HG03196 (cell line): ENCODE measurements at regions not wholly inside any gene's neighbourhood (a gene's known extent, or its start where the extent isn't known, plus 50 kb on each side); places are given as distances from the start of the nearest gene placed in this dataset.

ENCODE experiments used
- ATAC-seq: cut with Tn5 transposase; IDR thresholded peaks from one replicate; pipeline ENCODE4 v1.9.1; 2021; ENCODE audit not compliant: unreplicated experiment

DNA sequence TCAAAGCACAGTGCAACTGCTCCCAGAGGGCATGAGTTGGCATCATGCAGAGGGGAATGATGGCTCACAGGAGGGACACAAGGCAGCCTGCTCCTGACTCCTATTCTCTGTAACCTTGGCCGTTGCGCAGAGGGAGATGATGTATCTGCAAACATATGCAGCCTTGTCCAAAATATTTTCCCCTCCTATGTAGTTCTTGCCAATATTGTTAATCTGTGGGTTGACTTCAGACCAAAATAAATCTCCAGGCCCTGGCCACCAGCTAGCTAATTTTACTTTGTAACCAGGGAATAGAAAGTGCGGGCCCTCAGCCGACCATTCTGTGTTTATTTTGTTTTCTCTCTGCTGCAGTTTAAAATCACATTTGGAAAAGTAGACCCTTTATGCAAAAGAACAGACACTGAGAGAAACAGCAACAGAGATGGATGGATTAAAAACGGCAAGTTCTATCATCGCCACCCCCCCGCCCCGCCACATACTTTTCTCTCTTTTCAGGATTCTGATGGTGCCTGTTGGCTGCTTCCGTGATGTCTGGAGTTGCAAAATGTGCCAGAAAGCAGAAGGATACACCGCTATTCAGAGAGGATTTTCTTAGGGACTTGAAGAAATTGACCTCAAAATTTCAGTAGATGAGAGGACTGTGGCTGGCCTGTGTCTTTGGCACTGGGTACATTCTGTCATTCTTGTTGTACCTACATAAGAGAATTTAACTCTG lies 185.3 kb upstream of the BCOR start:
- ATAC-seq, result no peak

- ATAC-seq, result no peak
These were observed 184.6 kb upstream of the BCOR start for GRCh38 chrX:40282348-40282747.

DNA sequence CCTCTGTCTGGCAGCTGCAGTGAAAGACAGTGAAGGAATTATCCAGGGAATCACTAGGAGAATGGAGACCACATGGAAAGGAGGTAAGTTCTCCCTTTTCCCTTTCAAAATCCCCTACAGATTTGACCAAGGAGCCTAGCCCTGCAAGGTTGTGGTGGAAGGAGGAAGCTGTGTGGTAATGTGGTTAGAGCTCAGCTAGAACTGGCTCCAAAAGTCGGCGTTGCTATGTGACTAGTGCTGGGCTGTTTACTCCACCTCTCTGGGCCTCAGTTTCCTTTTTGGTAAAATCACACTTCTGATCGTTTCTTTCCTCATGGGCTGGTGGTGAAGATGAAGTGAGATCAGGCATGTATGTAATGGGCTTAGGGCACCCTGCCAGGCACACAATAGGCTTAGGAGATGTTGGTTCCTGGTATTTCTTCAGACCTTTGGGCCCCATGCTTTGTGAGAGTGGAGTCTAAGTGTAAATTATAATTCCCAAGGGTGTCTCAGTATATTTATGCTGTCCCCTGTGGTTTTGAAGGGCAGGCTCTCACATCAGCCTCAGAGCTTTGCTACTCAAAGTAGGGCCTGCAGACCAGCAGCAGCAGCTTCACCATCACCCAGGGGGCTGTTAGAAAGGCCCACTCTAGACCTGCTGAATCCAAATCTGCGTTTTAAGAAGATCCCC lies 183.7 kb upstream of the BCOR start:
- ATAC-seq, result no peak

DNA sequence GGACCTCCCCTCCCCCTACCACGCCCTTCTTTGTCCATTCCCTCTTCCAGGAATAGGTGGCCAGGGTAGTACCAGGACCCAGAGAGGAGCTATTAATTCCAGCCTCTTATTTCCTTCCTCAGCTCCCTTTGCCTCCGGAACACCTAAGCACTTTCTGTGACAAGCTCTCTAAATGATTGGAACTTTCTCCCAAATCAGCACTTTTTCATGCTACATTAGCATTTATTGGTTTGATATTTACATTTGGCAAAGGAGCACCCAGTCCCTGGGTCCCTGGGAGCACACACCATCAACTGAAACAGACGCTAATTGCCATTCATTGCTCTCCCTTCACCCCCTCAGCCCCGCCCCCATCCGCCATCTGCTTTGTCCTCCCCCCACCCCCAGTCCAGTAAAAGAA lies 182.0 kb upstream of the BCOR start:
- no peak for ATAC-seq

DNA sequence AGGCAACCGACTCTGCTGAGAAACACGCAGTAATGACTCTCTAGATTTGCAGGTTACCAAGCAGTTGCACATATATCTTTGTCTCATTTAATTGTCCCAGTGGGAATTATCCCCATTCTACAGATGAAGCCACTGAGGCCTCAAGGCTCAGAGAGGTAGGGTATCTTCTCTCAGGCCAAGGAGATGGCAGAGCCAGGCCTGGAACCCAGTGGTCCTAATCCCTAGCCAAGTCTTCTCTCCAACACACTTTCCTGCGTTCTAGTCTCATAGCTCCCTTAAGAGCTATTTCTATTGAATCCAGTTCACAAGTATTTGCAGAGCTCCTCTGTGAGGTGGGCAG lies 181.3 kb upstream of the BCOR start:
- ATAC-seq, result no peak

DNA sequence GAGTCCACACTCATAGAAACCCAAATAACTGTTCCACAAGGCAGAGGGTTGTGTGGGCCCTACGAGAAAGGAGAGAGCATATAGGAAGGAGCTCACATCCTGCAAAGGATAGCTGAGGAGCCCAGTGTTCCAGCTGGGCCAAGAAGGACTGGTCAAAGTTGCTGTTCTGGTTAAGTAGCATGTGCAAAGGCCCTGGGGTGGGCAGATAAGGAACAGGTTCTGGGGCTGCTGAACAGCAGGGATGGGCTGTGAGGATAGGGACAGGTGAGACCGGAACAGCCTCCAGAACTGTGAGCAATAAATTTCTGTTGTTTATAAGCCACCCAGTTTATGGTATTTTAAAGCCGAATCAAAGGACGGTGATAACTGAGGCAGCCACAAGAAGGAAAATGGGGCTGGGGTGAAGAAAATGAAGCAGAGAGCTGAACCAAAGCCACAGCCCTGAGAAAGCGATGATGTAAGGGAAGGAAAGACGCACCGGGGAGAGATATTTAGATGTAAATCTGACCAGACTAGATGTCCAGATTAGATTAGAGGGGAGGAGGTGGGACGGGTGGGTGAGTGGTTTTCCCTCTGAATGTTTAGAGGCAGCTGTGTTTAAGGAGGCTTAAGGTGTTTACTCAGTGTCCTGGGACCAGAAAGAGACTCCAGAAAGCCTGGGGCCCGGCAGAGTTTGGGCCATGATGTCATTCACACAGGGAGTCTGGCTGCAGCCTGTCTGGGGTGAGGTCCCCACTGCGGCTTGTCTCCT lies 180.8 kb upstream of the BCOR start:
- ATAC-seq, result no peak

- no peak for ATAC-seq
These were observed 179.9 kb upstream of the BCOR start for GRCh38 chrX:40277672-40278071.

DNA sequence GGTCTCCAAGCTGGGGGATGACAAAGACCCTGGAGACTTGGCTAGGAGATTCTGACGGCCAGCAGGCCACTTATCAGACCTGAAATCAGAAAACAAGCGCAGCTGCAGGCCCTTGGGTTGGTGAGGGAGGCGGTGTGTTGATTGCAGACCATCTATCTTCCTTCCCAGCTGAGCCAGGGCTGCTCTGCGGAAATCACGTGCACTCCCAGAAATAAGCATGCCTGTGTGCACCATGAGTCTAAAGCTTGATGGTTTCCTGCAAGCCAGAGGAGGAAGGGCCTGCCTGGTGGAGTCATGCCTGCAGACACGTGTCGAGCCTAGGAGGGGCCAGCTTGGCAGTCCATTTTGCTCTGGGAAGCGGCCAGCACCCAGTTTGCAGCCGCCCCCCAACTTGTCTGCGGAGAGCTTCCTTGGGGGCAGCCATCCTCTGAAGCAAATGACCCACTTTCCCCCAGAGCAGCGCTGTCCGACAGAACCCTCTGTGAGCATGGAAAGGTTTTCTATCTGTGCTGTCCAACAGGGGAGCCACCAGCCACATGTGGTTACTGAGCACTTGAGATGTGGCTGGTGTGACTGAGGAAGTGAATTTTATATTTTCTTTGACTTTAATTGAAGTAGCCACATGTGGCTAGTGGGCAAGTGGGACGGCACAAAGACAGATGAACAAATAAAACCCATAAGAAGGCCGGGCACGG lies 175.7 kb upstream of the BCOR start:
- no peak for ATAC-seq

GRCh38 chrX:40272776-40273175 lies 175.0 kb upstream of the BCOR start:
- ATAC-seq, result no peak

DNA sequence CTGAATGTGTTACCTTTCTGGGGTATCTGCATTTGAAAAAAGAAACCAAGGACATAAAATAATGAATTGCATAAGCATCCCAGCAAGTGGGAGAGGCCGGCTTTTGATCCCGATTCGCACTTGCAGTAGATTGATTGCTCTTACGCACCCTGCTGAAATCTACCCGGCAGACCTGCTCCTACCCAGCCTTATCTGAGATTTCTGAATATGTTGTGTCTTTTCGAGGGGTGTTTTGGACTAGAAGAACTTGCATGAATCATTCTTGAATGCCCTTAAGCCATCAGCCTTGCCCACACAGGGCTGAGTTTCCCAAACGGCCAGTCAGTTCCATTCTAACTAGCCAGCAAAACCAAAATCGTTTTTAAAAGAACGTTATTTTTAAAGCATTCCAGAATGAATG lies 174.4 kb upstream of the BCOR start:
- no peak for ATAC-seq

- ATAC-seq, result no peak
These were observed 170.4 kb upstream of the BCOR start for GRCh38 chrX:40268188-40268520.

- ATAC-seq, result no peak
These were observed 169.8 kb upstream of the BCOR start for GRCh38 chrX:40267334-40268187.

- no peak for ATAC-seq
These were observed 169.0 kb upstream of the BCOR start for GRCh38 chrX:40266490-40267333.

GRCh38 chrX:40265936-40266335 lies 168.2 kb upstream of the BCOR start:
- no peak for ATAC-seq

DNA sequence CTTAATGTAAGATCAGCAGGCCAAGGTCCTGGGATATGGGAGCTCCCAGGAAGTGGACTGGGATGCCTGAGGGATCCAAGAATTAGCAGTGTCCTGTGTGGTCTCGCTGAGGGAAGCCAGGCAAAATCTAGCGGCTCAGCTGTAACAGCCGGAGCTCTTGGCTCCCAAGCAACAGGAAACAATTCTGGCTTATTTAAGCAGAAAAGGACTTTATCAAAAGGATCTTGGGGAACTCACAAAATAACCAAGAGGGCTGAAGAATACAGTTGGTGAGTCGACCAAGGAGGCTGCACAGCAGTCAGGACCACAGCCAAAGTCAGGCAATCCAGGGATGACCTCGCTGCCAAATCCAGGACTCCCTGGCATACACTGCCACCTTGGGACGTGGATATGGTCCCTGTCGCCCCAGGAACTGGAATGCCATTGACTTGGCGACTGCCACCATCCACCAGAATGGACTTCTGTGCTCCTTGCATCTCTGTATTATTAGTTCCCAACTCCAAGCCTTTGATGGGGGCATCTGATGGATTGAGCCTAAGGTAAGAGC lies 165.3 kb upstream of the BCOR start:
- ATAC-seq, result no peak

GRCh38 chrX:40262157-40263013 lies 164.6 kb upstream of the BCOR start:
- ATAC-seq, result no peak

DNA sequence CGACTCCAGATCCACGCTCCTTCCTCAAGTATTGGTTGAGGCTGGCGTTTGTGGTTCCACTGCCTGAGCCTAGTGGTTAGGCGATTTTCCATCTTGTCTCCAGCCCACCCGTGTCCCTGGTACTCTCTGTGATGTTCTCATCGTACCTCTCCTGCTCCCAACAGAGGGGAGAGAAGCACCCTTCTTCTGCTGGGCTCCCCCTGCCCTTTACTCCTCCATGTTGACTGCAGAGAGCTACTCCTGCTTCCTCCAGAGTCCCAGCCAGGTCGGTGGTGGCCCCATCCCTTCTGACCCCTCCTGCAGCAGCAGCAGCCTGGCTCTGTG lies 164.0 kb upstream of the BCOR start:
- no peak for ATAC-seq

DNA sequence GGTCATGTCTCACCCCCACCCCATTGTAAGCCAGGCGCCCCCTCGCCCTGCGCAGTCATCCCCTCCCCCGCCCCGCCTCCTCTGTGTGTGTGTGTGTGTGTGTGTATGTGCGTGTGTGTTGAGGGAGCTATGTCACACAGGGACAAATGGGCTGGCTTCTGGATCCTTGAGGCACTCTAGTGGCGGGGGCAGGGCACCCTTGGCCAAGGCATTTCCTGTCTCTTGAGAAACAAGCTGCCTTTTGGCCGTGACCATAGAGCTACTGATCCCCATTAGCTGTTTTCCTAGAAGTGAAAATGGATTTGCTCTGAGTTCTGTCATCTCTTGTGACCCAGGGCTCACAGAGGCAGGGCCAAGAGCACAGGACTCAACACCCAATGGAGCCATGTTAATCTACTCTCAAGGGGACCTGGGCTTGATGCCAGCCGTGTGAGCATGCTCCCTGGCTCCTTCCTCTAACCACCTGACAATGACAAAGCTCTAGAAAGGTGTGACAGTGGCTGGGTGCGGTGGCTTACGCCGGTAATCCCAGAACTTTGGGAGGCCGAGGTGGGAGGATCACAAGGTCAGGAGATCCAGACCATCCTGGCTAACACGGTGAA lies 162.5 kb upstream of the BCOR start:
- ATAC-seq, result no peak

DNA sequence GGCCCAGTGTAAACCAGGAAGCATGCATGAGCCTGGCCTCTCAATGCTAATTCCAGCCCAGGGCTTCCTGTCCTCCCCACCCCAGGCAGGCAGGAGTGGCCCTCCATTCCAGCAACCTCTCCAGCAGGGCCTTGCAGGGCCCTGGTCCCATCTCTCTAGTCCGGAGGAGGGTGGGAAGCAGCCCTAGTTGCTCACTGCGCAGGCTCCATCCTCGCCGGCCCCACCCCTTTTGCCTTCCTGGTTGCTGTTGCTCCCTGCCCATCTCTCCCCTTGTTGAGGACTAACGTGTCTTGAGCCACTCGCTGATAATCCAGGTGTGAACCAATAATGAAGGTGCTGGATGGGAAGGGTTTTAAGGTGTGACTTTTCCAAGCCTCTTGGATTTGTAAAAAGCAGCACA lies 161.2 kb upstream of the BCOR start:
- ATAC-seq, result no peak
